ENCODE measurements at regions not wholly inside any gene's neighbourhood (a gene's known extent, or its start where the extent isn't known, plus 50 kb on each side); places are given as distances from the start of the nearest gene placed in this dataset.
"Not testable (repeated sequence)": the region's sequence is repeated elsewhere in the genome, so short reads cannot be mapped to it uniquely, and the experiment has no call there.

- Mint-ChIP-seq H3K4me1 (ENCODE audit: low read depth) (no peaks in the 10 kb centered on the region), H3K36me3 (ENCODE audit: low read depth) (no peaks in the 10 kb centered on the region), H3K4me3 (ENCODE audit: unreplicated experiment) (no peak overlapping the region), H3K9me3 (ENCODE audit: low read depth) (no peaks in the 10 kb centered on the region), H3K27ac (ENCODE audit: unreplicated experiment) (no peak overlapping the region), H3K27me3 (ENCODE audit: low read depth) (peaks cover 2% of the 10 kb centered on the region)
- TF ChIP-seq CTCF (IDR thresholded peaks at IDR 0.05): no peak
- DNase-seq (ENCODE audit: low spot score): no peak
Observed at GRCh38 chr6:94562846-94563245, 1014.5 kb upstream of the MANEA start.

DNA sequence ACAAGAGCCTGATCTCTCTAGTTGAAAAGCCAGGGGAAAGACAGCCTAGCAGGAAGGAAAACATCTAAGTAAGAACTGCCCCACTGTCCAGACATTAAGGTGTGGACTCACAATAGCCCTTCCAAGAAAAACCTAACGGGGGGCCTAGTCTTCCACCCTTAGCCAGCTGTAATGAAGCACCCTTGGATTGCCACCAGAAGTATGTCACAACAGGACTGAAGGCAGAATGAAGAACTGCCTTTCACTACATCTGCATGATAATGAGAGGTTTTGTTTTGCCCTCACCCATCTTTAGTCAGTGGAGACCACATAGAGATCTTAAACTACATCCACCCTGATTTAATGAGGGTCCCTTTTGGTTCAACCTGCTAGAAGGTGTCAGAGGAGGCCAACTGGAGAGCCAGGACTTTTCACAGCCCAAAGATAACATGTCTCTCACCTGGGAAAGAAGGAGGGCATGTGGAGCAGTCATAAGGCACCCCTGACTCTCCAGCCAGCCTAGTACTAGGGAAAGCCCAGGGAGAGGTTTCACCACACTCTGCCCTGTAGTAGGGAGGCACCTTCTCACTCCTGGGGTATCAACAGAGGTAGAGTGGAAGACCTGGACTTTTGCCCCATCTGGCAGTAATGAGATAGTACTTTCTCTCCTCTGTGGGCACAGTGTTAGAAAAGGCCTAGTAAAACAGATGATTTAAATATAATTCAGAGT, 1017.4 kb upstream of the MANEA start:
- TF ChIP-seq CTCF (IDR thresholded peaks at IDR 0.05): no peak
- Mint-ChIP-seq H3K9me3 (ENCODE audit: low read depth) (no peaks in the 10 kb centered on the region), H3K27ac (ENCODE audit: unreplicated experiment) (no peak overlapping the region), H3K4me3 (ENCODE audit: unreplicated experiment) (no peak overlapping the region), H3K4me1 (ENCODE audit: low read depth) (no peaks in the 10 kb centered on the region), H3K27me3 (ENCODE audit: low read depth) (peaks cover 2% of the 10 kb centered on the region), H3K36me3 (ENCODE audit: low read depth) (no peaks in the 10 kb centered on the region)
- DNase-seq (ENCODE audit: low spot score): no peak

DNA sequence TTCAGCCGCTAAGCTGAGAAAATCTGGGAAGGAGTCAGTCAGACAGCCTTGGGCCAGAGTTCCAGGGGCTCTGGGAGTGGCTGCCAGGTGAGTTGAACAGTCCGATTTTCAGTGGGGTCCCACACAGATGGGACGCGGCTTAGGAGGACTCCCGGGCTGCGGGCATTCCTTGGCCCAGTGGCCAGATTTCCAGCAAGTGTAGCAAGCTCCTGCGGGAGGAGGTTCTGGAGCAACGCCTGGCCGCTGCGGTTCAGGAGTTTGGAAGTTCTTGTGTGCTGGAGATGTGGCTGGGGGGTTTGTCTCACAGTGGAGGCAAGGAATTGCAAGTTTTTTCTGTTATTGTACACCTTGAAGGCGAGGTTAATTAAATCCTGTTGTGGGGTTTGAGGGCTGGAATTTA, 1020.1 kb upstream of the MANEA start:
- H3K36me3 Mint-ChIP-seq (ENCODE audit: low read depth); H3K4me3 Mint-ChIP-seq (ENCODE audit: unreplicated experiment); DNase-seq (ENCODE audit: low spot score); H3K27ac Mint-ChIP-seq (ENCODE audit: unreplicated experiment); H3K9me3 Mint-ChIP-seq (ENCODE audit: low read depth); H3K27me3 Mint-ChIP-seq (ENCODE audit: low read depth); H3K4me1 Mint-ChIP-seq (ENCODE audit: low read depth): not testable (repeated sequence)

- Mint-ChIP-seq H3K36me3 (ENCODE audit: low read depth) (no peaks in the 10 kb centered on the region), H3K4me1 (ENCODE audit: low read depth) (no peaks in the 10 kb centered on the region), H3K4me3 (ENCODE audit: unreplicated experiment) (no peak overlapping the region), H3K9me3 (ENCODE audit: low read depth) (no peaks in the 10 kb centered on the region), H3K27me3 (ENCODE audit: low read depth) (no peaks in the 10 kb centered on the region), H3K27ac (ENCODE audit: unreplicated experiment) (no peak overlapping the region)
- no peak for DNase-seq (ENCODE audit: low spot score)
- TF ChIP-seq CTCF (IDR thresholded peaks at IDR 0.05): no peak
Observed at GRCh38 chr6:94548201-94548600, 1029.1 kb upstream of the MANEA start.

DNA sequence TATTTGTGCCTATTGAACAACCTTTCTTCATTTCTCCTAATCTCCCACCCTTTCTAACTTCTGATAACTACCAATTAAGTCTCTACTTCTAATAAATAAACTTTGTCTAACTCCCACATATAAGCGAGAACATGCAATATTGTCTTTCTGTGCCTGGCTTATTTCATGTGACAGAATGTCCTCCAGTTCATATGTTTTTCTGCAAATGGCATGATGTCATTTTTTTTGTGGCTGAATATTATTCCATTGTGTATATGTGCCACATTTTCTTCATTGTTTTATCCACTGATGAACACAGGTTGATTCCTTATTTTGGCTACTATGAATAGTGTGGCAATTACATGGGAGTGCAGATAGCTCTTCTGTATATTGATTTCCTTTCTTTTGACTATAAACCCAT, 1041.5 kb upstream of the MANEA start:
- peaks cover 10% of the 10 kb centered on the region for H3K4me1 Mint-ChIP-seq (ENCODE audit: low read depth)
- no peaks in the 10 kb centered on the region for H3K36me3 Mint-ChIP-seq (ENCODE audit: low read depth)

More for the DNA sequence above, 1041.5 kb upstream of the MANEA start:
- Mint-ChIP-seq H3K4me3 (ENCODE audit: unreplicated experiment) (no peak overlapping the region), H3K27me3 (ENCODE audit: low read depth) (no peaks in the 10 kb centered on the region), H3K9me3 (ENCODE audit: low read depth) (no peaks in the 10 kb centered on the region), H3K27ac (ENCODE audit: unreplicated experiment) (no peak overlapping the region)
- DNase-seq (ENCODE audit: low spot score): no peak
- no peak for TF ChIP-seq CTCF (IDR thresholded peaks at IDR 0.05)

Data from chondrocyte (in vitro differentiated cells).